A549 (cell line): ENCODE measurements at regions not wholly inside any gene's neighbourhood (a gene's known extent, or its start where the extent isn't known, plus 50 kb on each side); places are given as distances from the start of the nearest gene placed in this dataset.

Source experiments
- ATAC-seq, 2 experiments: fragments of 200-7000 bp in 1 of 2; fragments of >200 bp in 1 of 2; cut with Nextera tagmentation in 1 of 2; cut with Tn5 transposase in 1 of 2; 3 replicates each; pipeline versions ENCODE4 v1.8.0 to v1.9.1; 2018 to 2020; ENCODE audit warnings: mild to moderate bottlenecking in 1 of 2, moderate library complexity in 1 of 2
- CTCF ChIA-PET: fragments of 300-600 bp; sonication (Branson Sonifier 250); formaldehyde crosslinking; extraction: SDS; loops from one replicate; lab custom pipeline; 2021; ENCODE audit warnings: antibody characterized with exemption, inconsistent platforms; lab: Yijun Ruan, JAX
- POLR2A ChIA-PET: fragments of 350-600 bp; formaldehyde crosslinking; extraction: SDS; loops from one replicate; lab custom pipeline; 2021; ENCODE audit warnings: antibody characterized with exemption, inconsistent platforms; lab: Yijun Ruan, JAX
- DNase-seq, 2 experiments: peaks; one replicate each; pipeline versions ENCODE4 v3.0.0 to v3.0.0-alpha.2; 2011 to 2016; ENCODE audit warnings: low read depth in 1 of 2, low spot score in 1 of 2
- FAIRE-seq: peaks from 2 replicates; lab custom pipeline; 2011; peaks lifted over from hg19 to GRCh38; lab: Jason Lieb, UNC
- H3K27ac ChIP-seq, 2 experiments: fragments of >200 bp; sonication (Bioruptor Twin); formaldehyde crosslinking; 3 replicates each; pipeline ENCODE4 v1.5.1; 2016 to 2017
- H3K4me1 ChIP-seq: fragments of >200 bp; sonication (Bioruptor Twin); formaldehyde crosslinking; 3 replicates; pipeline ENCODE4 v1.6.1; 2016
- H3K4me2 ChIP-seq: fragments of >200 bp; sonication (Bioruptor Twin); formaldehyde crosslinking; 3 replicates; pipeline ENCODE4 v1.6.1; 2016
- H3K4me3 ChIP-seq: fragments of >200 bp; sonication (Bioruptor Twin); formaldehyde crosslinking; 3 replicates; pipeline ENCODE4 v1.5.1; 2016
- H3K9me3 ChIP-seq: fragments of >200 bp; sonication (Bioruptor Twin); formaldehyde crosslinking; 3 replicates; pipeline ENCODE4 v1.6.1; 2016
- ATOH8 ChIP-seq: fragments of 250-450 bp; sonication (Bioruptor Pico); IDR thresholded peaks from 2 replicates; pipeline ENCODE4 v1.5.0; 2020; ENCODE audit warnings: low read depth, mild to moderate bottlenecking, moderate library complexity
- CBX2 ChIP-seq: fragments of 200-600 bp; sonication (generic); IDR thresholded peaks from 2 replicates; pipeline ENCODE4 v1.6.1; 2016; ENCODE audit warnings: low read depth, mild to moderate bottlenecking, borderline replicate concordance
- E2F6 ChIP-seq: IDR thresholded peaks from 2 replicates; pipeline ENCODE4 v1.6.1; 2012; ENCODE audit warnings: low read depth, borderline replicate concordance
- EHMT2 ChIP-seq: fragments of 200-600 bp; sonication (generic); IDR thresholded peaks from 2 replicates; pipeline ENCODE4 v1.6.1; 2016; ENCODE audit warnings: antibody characterized with exemption, low read depth, mild to moderate bottlenecking, moderate library complexity
- EP300 ChIP-seq, 2 experiments: fragments of >200 bp; sonication (Bioruptor Twin); formaldehyde crosslinking; IDR thresholded peaks; 2 replicates in 1 of 2; 3 replicates in 1 of 2; pipeline ENCODE4 v1.6.1; 2016 to 2017
- FOSL2 ChIP-seq, 2 experiments: fragments of 450-650 bp in 1 of 2; fragments of >200 bp in 1 of 2; sonication (Bioruptor Twin) in 1 of 2; formaldehyde crosslinking; IDR thresholded peaks; 2 replicates each; pipeline versions ENCODE4 v1.5.0 to v1.6.1; 2016 to 2020; ENCODE audit warnings: mild to moderate bottlenecking in 1 of 2, moderate library complexity in 1 of 2
- HEYL ChIP-seq: fragments of 250-450 bp; sonication (Bioruptor Pico); IDR thresholded peaks from 2 replicates; pipeline ENCODE4 v1.8.0; 2021; ENCODE audit warnings: mild to moderate bottlenecking, moderate library complexity
- HOXA7 ChIP-seq: fragments of 250-450 bp; sonication (Bioruptor Pico); IDR thresholded peaks from 2 replicates; pipeline ENCODE4 v1.5.0; 2020; ENCODE audit warnings: mild to moderate bottlenecking, moderate library complexity
- JUN ChIP-seq, 2 experiments: fragments of >200 bp; sonication (Bioruptor Twin); formaldehyde crosslinking; IDR thresholded peaks; 2 replicates in 1 of 2; 3 replicates in 1 of 2; pipeline ENCODE4 v1.6.1; 2016 to 2017
- KDM1A ChIP-seq: fragments of 200-600 bp; sonication (generic); IDR thresholded peaks from 2 replicates; pipeline ENCODE4 v1.6.1; 2016; ENCODE audit warnings: low read depth, mild to moderate bottlenecking
- PBX3 ChIP-seq: IDR thresholded peaks from 2 replicates; pipeline ENCODE4 v1.6.1; 2012
- PHF8 ChIP-seq: fragments of 200-600 bp; sonication (generic); IDR thresholded peaks from 2 replicates; pipeline ENCODE4 v1.6.1; 2016; ENCODE audit warnings: low read depth, mild to moderate bottlenecking, antibody characterized with exemption, moderate library complexity, borderline replicate concordance
- POLR2A ChIP-seq: IDR thresholded peaks from 2 replicates; pipeline ENCODE4 v1.6.1; 2012; ENCODE audit warnings: mild to moderate bottlenecking, low read length
- REST ChIP-seq: fragments of 200-600 bp; sonication (generic); IDR thresholded peaks from 2 replicates; pipeline ENCODE4 v1.6.1; 2016; ENCODE audit warnings: antibody characterized with exemption, mild to moderate bottlenecking, moderate library complexity
- RNF2 ChIP-seq: fragments of 200-600 bp; sonication (generic); IDR thresholded peaks from 2 replicates; pipeline ENCODE4 v1.6.1; 2016; ENCODE audit warnings: low read depth, mild to moderate bottlenecking, antibody characterized with exemption, moderate library complexity, borderline replicate concordance
- SMC3 ChIP-seq: fragments of >200 bp; sonication (Bioruptor Twin); formaldehyde crosslinking; IDR thresholded peaks from 3 replicates; pipeline ENCODE4 v1.6.1; 2018; ENCODE audit warnings: inconsistent platforms
- WGBS: methylation state at CpG from one replicate; pipeline ENCODE4 v1.1.6; 2017; ENCODE audit errors: missing lambda C conversion rate; 5-methylcytosine and 5-hydroxymethylcytosine counted together

GRCh38 chr3:34956511-34956910, 682.8 kb upstream of the ARPP21 start:
- CTCF ChIA-PET = no interaction called here
- Histone ChIP-seq H3K27ac (no peak overlapping the region), H3K9me3 (no peaks in the 10 kb centered on the region), H3K4me3 (no peak overlapping the region), H3K4me2 (no peak overlapping the region), H3K4me1 (no peaks in the 10 kb centered on the region)
- TF ChIP-seq CBX2 = no peak
- TF ChIP-seq REST = no peak
- no peak for TF ChIP-seq KDM1A
- ATAC-seq (no peak), DNase-seq (no peak), FAIRE-seq (no peak)
- POLR2A ChIA-PET = no interaction called here
- 82% methylated on average over 1 of the region's 1 CpG for WGBS

GRCh38 chr3:34957677-34958076, 681.6 kb upstream of the ARPP21 start:
- Histone ChIP-seq H3K27ac (no peak overlapping the region), H3K4me3 (no peak overlapping the region), H3K4me2 (no peak overlapping the region), H3K9me3 (no peaks in the 10 kb centered on the region), H3K4me1 (no peaks in the 10 kb centered on the region)
- TF ChIP-seq ATOH8 (CRISPR knock-in tag) = no peak
- no peak for TF ChIP-seq EP300 (IDR thresholded peaks at IDR 0.05)
- no peak for TF ChIP-seq POLR2A
- no peak for TF ChIP-seq RNF2
- no peak for TF ChIP-seq SMC3
- TF ChIP-seq CBX2 = no peak
- no peak for TF ChIP-seq FOSL2 (IDR thresholded peaks at IDR 0.05)
- no peak for TF ChIP-seq FOSL2 (CRISPR knock-in tag; IDR thresholded peaks at IDR 0.05)
- no peak for TF ChIP-seq EHMT2
- no peak for TF ChIP-seq HEYL (CRISPR knock-in tag)
- no peak for TF ChIP-seq PHF8
- TF ChIP-seq JUN (IDR thresholded peaks at IDR 0.05) = no peak
- ATAC-seq (no peak), DNase-seq (no peak), FAIRE-seq (no peak)
- ChIA-PET CTCF (no interaction called here), POLR2A (no interaction called here)
- 16% methylated on average over 1 of the region's 1 CpG for WGBS

DNA sequence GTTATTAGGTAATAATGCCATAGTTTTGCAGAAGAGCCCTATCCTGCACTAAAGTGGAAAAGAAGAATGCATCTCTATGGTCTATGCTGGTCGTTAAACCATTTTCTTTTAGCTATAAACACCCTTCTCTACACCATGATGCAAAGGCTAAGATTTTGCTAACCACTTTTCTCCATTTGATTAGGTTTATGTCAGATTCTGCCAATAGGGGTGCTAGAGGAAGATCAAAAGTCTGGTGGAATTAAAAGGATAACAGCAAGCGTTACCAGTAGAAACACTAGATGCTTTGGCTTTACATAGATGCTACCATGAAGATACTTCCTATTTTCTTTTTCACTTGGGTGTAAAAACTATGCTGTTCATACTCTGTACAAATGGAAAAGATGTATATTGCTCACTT, 669.8 kb upstream of the ARPP21 start:
- POLR2A ChIA-PET = no interaction called here
- DNase-seq (no peak), ATAC-seq (no peak), FAIRE-seq (no peak)
- no peaks in the 10 kb centered on the region for H3K4me1 ChIP-seq
- no peak overlapping the region for H3K4me2 ChIP-seq
- TF ChIP-seq HOXA7 (CRISPR knock-in tag) (no peak), CBX2 (no peak), E2F6 (no peak), PBX3 (no peak), RNF2 (no peak)
- H3K4me3 ChIP-seq = no peak overlapping the region
- 31% methylated on average over 2 of the region's 2 CpGs for WGBS
- CTCF ChIA-PET = no interaction called here
- H3K9me3 ChIP-seq = no peaks in the 10 kb centered on the region
- H3K27ac ChIP-seq = no peak overlapping the region
